GM18907 (cell line): ENCODE measurements at regions not wholly inside any gene's neighbourhood (a gene's known extent, or its start where the extent isn't known, plus 50 kb on each side); places are given as distances from the start of the nearest gene placed in this dataset.

ENCODE experiments used
- ATAC-seq: cut with Tn5 transposase; IDR thresholded peaks from one replicate; pipeline ENCODE4 v1.9.1; 2021; ENCODE audit warnings: mild to moderate bottlenecking, moderate library complexity; ENCODE audit not compliant: unreplicated experiment

DNA sequence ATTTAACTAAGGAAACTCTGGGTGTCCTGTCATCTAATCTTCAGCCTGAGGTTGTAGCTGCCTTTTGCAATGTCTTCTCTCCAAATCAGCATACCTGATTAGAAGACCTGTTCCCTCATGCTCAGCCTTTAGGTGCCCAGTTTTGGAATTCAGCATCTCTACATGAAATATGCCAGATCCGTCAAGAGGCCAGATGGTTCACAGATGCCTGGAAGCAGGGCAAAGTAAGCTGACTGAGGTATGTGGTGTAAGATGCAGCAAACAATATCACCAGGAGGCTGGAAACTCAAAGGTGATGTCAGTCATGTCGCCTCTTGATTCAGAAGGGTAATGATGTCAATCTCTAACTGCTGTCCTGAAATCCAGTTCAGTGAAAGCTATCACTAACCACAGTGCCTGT, 324.4 kb downstream of the PRELID2 start:
- no peak for ATAC-seq

DNA sequence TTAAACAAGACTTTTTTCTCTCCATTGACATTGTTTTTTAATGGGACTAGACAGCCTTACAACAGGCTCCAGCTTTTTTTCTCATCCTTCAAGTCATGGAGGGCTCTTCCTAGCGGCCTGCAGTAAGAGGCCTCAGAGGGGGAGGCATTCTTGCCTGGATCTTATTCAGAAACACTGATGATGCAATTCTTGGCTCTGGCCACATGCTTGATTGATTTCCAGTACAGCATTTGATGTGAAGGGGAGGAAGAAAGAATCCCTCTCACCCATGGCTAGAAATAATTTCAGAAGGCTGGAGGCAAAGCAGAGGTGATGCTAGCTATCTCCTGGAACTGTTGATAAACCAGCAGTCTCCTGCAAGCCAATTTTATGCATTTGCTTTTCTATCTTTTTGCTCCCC, 324.8 kb downstream of the PRELID2 start:
- ATAC-seq: no peak

DNA sequence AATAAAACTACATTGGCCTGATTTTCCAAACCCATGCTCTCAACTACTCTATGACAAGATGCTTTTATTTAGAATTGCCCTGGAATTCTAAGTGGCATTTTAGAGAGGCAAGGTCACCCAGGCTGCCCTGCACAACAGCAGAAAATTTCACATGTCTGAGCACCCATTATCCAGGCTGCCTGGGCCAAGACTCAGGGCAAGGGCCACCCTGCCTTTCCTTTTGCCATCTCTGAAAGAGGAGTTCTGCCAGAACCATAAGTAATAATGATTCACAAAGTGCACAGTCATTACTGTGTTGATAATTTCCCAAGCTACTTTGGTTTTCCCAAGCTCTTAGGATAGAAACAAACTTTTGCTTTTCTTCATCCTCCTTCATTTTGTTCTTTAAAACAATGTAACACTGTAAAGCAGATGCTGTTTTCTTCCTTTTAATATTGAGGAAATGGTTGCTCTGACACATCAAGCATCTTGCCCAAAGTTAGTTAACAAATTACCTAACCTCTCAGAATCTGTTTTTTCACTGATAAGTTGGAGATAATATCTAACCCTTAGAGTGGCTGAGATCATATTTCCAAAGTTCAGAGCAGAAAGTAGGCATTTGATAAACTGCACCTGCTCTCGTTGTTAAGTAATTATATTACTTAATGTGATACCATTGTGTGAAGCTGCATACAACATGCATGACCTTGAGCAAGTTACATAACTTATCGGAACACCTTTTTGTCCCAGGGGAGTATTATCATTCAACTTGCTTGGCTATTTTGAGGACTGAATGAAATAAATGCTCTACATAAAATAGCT, 325.6 kb downstream of the PRELID2 start:
- no peak for ATAC-seq

DNA sequence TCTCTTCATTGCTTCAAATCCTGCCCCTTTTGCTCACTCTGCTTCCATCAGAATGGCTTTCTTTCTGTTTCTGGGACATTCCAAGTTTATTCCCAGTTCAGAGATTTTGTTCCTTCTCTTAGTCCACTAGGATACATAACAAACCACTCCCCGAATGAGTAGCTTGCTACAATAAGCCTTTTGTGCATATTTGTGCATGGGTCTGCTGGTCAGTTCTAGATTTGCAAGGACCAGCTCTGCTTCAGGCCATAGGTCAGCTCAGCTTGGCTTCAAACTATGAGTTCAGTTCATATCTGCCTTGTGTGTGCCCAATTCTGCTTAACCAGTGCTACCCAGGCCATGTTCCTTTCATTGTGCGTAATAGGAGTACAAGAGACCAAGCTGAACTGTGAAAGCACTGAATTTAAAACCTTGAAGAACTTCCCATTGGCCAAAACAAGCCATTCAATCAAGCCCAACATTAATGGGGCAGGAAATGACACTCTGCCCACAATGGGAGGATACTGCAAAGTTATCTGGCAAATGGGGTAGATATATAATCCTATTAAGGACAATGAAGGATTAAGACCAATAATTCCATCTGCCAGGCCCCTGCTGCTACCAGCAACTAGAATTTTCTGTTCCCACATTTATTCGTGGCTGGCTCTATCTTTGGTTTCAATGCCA, 328.8 kb downstream of the PRELID2 start:
- ATAC-seq: no peak

DNA sequence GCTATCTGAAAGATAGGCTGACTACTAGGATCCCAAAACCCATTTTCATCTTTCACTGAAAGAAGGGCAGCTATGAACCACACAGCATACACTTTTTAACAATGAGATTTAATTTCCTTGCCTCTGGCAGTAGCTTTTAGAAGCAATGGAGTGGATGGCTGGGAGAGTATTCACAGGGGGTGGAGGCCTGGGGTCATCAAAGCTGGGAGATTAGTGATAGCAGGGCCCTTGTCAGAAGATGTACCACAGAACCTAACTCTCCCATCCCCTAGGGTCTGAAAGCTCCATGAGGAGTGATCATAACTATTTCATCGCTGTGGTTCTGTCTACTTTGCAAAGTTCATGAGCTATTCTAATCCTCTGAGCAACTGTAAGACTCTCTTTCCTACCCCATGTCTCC, 332.2 kb downstream of the PRELID2 start:
- ATAC-seq: no peak

DNA sequence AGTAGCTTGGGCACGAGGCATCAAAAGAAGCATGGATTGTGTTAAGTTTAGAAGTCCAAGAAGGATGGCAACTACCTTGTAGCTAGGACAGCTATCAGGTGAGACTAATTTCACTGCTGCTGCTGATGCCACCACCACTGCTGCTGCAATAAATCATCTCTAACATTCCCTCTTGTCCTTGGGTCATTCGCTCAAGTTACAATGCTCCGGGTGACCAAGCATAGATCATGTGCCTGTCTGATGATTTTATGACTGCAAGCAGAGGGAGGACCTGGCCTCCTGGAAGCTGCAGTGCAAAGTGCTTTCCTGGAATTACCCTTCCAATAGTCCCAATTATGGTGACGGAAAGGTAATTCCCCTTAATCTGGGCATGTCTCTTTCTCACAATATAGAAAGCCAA, 334.4 kb downstream of the PRELID2 start:
- no peak for ATAC-seq

DNA sequence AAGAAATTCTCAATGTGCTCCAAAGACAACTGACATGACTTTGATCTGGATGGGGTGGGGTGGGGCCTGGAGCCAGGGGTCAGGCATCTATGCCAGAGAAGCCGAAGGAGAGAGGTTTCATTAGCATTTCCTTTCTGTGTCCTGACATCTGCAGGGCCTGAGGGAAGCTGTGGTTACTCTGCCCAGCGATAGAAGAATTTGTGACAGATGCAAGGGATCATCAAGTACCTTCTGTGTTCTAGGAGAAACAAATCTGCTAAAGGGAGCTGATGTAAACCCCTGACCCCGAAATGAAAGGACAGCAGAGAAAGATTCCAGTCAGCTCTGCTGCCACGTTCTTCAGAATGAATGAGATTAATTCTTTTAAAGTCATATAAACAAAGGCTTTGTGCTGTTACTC, 335.7 kb downstream of the PRELID2 start:
- ATAC-seq: no peak

DNA sequence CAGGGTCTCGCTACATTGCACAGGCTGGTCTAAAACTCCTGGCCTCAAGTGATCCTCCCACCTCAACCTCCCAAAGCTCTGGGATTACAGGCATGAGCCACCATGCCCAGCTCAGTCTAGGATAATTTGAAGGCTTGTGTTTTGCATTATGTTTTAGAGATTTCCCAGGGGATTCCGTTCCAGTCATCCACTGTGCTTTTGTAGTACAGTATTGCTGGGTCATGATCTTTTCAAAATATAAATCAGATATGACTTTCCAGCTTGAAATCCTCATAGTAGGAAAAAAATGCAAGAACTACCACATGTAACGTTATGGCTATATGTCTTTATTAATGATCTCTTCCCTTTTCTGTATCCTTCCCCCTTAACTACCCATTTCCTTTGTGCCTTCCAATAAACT, 338.1 kb downstream of the PRELID2 start:
- no peak for ATAC-seq

DNA sequence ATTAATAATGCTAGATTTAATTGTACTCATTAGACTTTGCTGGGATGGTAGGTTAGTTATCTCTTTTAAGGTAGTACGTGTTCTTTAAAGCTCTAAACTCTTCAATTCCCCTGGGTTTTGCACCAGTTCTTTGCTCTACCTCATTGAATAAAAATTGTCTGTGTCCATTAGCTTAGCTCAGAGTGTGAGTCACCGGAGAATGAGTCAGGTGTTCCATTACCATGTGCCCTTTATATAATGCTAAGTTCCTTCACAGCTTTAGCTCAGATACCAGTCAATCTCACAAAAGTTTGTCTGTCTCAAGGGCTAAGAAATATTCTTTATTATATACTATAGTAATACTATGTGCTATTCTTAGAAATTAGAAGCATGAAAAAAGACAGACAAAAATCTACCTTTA, 339.4 kb downstream of the PRELID2 start:
- no peak for ATAC-seq

DNA sequence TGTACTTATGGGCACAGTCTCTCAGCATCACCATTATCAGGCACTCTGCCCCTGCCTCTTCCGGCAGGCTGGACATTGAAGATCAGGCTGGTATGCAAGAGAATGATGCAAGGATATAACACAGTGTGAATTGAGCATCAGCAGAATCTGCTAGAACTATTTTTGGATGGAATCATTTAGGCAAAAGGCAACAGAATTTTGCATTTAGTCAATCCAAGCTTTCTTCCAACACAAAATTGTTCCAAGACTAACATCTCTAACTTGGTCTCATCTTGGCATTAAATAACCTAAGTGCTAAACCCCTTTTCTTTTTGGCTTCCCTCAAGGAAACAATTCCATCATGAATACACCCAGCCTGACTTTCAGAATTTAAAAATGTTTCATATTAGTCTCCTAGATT, 339.9 kb downstream of the PRELID2 start:
- ATAC-seq: no peak

DNA sequence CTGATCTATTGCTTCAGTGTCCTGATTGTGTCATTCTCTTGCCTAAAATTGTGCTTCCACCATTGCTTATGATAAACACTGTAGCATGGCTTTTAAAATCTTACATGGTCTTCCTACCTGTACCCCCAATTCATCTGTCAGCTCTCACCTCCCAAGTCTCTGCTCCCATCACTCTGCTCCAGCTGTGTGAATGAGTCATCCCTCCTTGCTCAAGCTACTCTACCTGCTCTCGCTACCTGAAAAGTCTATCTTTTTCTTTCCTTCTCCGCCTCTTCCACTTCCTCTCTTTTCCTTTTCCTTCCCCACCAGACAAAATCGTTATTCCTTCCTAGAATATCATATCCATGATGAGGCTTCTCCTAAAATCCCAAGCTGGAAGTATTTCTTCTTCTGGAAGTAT, 341.7 kb downstream of the PRELID2 start:
- no peak for ATAC-seq

DNA sequence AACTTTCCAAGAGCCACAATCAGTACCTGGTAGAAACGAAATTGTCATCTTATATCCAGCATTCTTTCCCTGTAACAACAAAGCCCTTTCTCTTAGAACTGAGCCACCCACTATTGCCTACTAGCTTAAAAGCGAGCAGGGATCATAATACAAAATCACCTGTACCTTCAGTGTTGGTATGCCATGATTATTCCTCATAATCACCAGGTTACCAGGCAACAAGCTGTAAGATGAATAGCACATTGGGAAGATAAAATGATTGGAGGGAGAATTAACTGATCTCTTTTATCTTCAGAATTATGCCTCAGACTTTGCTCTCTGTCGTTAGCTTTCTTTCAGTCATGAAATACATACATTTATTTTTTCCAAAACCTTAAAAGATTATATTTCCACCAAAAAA, 345.6 kb downstream of the PRELID2 start:
- no peak for ATAC-seq

DNA sequence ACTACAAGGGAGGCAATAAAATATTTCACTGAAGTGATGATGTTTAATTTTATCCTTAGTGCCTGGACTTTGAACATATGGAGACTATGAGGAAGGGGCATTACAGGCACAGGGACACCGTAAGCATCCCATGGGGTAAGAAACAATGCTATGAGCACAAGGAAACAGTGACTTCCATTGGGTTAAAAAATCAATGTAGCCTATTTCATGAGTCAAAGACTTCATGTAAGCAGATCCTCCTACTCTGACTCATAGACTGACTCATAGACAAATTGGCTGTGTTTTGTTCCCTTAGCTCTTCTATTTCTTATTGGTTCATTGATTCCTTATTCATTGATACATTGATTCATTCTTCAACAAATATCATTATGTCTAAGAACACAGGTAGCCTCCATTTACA, 351.0 kb downstream of the PRELID2 start:
- no peak for ATAC-seq

DNA sequence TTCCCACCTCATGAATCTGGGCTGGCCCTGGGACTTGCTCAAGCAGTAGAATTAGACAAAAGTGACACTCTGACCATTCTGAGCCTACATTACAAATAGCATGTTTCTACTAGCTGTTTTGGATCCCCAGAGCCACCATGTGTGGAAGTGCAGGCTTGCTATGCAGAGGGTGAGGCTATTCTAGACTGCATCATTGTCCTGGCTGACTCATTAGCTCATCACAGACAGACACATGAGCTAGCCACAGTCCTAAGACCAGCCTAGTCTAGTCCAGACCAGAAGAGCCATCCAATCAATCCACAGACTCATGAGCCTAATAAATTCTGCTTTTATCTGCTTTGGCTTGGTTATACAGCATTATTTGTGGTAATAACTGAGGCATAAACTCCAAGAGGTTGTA, 351.9 kb downstream of the PRELID2 start:
- no peak for ATAC-seq

DNA sequence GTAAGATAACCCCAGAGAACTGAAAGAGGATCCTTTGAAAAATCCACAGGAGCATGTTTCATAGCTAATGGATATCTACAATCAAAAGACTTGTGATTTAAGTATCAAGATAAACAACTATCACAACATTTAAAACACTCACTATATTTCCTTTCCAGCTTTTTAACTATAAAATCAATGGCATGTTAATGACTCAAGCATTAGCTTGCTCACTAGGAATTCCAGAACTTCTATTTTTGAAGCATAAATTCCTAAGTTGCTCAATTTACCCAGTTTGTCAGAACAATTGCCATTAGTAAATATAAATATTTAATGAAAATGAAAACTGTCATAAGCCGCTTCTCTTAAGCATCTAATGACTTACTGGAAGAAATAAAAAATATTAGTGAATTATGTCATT, 355.3 kb downstream of the PRELID2 start:
- ATAC-seq: no peak

DNA sequence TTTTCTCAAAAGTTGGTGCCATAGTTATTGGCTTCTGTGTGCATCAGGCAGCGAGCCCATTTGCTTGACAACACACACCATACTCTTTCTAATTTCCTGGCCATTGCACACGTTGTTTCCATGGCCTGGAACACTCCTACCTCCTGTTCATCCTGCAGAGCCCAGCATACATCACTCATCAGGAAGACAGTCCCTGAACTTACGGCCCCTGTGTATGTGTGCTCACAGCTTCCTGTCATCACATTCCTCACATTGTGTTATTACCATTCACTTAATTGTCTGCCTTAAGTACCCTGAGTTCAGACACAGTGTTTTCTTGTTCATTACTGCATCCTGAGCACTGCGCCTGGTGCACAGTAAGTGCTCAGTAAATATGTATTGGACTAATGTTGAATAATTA, 355.9 kb downstream of the PRELID2 start:
- ATAC-seq: no peak

DNA sequence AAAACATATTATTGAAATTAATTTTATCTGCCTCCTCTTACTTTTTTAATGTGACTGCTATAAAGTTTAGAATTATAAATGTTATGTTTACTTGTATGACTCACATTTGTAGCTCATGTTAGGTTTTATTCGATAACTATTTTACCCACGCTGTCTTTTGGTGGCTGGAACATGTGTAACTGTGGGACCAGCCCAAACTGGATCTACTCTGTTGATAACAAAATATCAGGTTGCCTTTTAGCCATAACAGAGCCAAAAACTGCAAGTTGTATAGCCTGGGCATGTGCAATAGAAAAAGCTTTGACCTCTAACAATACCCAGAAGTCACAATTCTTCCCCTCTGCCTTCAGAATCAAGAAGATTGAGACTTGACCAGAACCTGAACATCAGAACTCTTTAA, 356.5 kb downstream of the PRELID2 start:
- no peak for ATAC-seq

DNA sequence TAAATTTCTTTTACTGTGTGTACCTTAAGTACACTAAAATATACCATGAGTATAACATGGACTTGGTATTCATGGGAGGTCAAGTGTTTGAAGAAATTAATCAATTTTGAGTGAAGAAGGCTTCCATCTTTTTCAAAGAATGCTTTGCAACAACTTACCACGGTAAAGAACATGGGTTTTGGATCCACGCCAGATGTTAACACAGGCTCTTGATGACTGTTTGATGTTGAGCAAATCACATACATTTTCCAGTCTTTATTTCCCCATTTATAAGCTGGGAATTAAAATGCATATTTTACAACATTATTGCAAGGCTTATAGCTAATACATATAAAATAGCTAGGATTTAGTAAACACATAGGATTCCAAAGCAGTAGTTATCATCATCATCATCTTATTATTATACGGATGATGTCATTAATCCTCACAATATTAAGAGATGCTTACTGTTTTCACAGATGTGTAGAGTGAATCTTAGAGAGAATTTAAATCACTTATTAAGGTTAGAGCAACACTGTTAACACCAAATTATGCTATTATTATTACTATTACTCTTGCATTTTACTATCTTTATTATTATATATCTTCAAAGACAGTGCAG, 362.0 kb downstream of the PRELID2 start:
- no peak for ATAC-seq

DNA sequence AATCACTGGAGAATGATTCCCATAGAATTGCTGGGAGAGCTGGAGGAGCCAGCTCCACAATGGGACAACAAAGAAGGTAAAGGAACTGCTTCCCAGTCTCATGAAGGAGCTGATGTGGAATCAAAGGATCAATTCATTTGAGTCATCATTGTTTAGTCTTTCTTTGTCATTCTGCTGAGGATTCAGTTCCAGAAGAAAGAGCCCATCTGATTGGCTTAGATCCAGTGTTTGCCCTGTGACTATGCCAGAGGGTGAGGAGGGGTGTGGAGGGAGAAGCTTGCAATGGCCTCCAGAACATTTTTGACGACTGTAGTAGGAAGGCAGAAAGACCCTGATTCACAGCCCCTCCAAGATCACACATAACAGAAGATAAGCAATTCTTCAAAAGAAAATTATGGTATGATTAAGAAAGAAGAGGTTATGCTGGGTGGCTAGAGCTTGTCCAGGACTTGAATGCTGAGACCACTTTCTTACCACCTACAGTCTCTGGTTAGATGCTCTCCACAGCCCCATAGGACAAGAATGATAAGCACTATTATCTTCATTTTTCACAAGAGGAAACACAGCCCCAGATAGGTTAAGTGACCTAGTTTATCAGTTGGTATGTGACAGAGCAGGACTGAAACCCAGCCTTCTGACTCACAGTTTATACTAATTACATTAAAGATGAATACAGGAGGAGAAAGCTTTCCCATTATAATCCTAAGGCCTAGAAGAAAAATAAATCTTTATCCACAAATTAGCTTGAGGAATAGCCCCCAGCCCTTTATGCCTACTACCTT, 363.1 kb downstream of the PRELID2 start:
- ATAC-seq: no peak

DNA sequence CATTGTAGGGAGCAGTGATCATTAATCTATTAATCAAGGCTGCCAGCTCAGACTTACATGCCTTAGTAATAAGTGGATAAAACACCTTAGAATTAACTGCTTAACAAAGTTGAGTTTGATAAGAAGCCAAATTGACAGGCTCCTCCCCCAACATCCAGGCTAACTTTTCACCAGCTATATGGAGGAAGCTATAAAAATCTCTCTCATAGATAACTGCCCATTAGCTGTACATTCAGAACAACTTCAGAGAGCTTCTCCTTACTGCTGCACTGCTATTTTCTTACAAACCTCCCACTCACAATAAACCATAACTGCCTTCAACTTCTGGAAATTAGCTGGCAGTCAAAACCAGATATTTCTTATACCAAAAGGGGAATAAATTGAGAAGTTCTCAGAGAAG, 364.1 kb downstream of the PRELID2 start:
- no peak for ATAC-seq

DNA sequence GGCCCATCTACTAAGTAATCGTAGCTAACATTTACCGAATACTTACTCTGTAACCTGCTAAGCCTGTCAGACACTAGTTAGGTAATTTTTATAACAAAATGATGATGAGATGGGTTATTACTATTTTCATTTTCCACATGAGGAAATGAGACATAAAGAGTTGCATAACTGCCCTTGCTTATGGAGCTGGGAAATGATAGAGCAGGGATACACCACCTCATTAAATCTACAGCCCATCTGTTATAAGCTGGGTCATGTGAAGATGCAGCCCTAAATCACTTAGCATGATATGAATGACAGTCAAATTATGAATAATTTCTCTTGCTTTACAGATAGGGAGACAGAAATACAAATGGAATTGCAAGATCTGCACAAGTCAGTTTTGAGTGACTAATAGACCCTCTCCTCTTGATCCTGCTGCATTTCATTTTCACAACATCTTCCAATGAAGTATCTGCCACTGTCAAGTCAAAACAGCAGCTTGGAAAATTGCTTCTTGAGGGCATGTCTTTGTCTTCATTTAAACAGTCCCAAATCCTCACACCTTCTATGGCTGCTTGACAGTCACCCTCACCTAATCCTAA, 364.7 kb downstream of the PRELID2 start:
- ATAC-seq: no peak
